ENCODE measurements at regions not wholly inside any gene's neighbourhood (a gene's known extent, or its start where the extent isn't known, plus 50 kb on each side); places are given as distances from the start of the nearest gene placed in this dataset.

GRCh38 chr13:44078806-44079376, 199.2 kb downstream of the LACC1 start:
- in situ Hi-C loops (cut with HindIII; ENCODE audit: low sequenced_read_pairs) = no loop called here
- DNase-seq (ENCODE audit: low spot score) = no peak

- in situ Hi-C loops (cut with HindIII; ENCODE audit: low sequenced_read_pairs) = no loop called here
- DNase-seq (ENCODE audit: low spot score) = peak; percentile 91
These were observed 199.9 kb downstream of the LACC1 start for GRCh38 chr13:44079413-44080205.

GRCh38 chr13:44084146-44084545, 204.4 kb downstream of the LACC1 start:
- peak; percentile 98 for DNase-seq (ENCODE audit: low spot score)
- in situ Hi-C loops (cut with HindIII; ENCODE audit: low sequenced_read_pairs) = no loop called here

- no peak for DNase-seq (ENCODE audit: low spot score)
- in situ Hi-C loops (cut with HindIII; ENCODE audit: low sequenced_read_pairs) = no loop called here
These were observed 206.7 kb downstream of the LACC1 start for GRCh38 chr13:44086389-44086788.

GRCh38 chr13:44088411-44088810, 208.7 kb downstream of the LACC1 start:
- DNase-seq (ENCODE audit: low spot score) = no peak
- in situ Hi-C loops (cut with HindIII; ENCODE audit: low sequenced_read_pairs) = no loop called here

GRCh38 chr13:44088991-44089413, 209.3 kb downstream of the LACC1 start:
- DNase-seq (ENCODE audit: low spot score) = no peak

GRCh38 chr13:44089452-44089851, 209.7 kb downstream of the LACC1 start:
- in situ Hi-C loops (cut with HindIII; ENCODE audit: low sequenced_read_pairs) = no loop called here
- no peak for DNase-seq (ENCODE audit: low spot score)

More at GRCh38 chr13:44088991-44089413, 209.3 kb downstream of the LACC1 start:
- in situ Hi-C loops (cut with HindIII; ENCODE audit: low sequenced_read_pairs) = no loop called here

GRCh38 chr13:44092078-44092970, 212.6 kb downstream of the LACC1 start:
- in situ Hi-C loops (cut with HindIII; ENCODE audit: low sequenced_read_pairs) = no loop called here
- DNase-seq (ENCODE audit: low spot score) = no peak

- in situ Hi-C loops (cut with HindIII; ENCODE audit: low sequenced_read_pairs) = no loop called here
- peak; percentile 73 for DNase-seq (ENCODE audit: low spot score)
These were observed 214.2 kb downstream of the LACC1 start for GRCh38 chr13:44093607-44094564.

- no peak for DNase-seq (ENCODE audit: low spot score)
- in situ Hi-C loops (cut with HindIII; ENCODE audit: low sequenced_read_pairs) = no loop called here
These were observed 217.2 kb downstream of the LACC1 start for GRCh38 chr13:44096901-44097300.

GRCh38 chr13:44098559-44098958, 218.9 kb downstream of the LACC1 start:
- no peak for DNase-seq (ENCODE audit: low spot score)
- in situ Hi-C loops (cut with HindIII; ENCODE audit: low sequenced_read_pairs) = no loop called here

GRCh38 chr13:44101347-44102083, 221.8 kb downstream of the LACC1 start:
- in situ Hi-C loops (cut with HindIII; ENCODE audit: low sequenced_read_pairs) = no loop called here
- DNase-seq (ENCODE audit: low spot score) = no peak

- in situ Hi-C loops (cut with HindIII; ENCODE audit: low sequenced_read_pairs) = no loop called here
- peak; percentile 57 for DNase-seq (ENCODE audit: low spot score)
These were observed 223.9 kb downstream of the LACC1 start for GRCh38 chr13:44103429-44104196.

- in situ Hi-C loops (cut with HindIII; ENCODE audit: low sequenced_read_pairs) = no loop called here
These were observed 224.4 kb downstream of the LACC1 start for GRCh38 chr13:44104197-44104490.

GRCh38 chr13:44104969-44105368, 225.3 kb downstream of the LACC1 start:
- DNase-seq (ENCODE audit: low spot score) = no peak
- in situ Hi-C loops (cut with HindIII; ENCODE audit: low sequenced_read_pairs) = no loop called here

More at GRCh38 chr13:44104197-44104490, 224.4 kb downstream of the LACC1 start:
- DNase-seq (ENCODE audit: low spot score) = peak; percentile 72

- DNase-seq (ENCODE audit: low spot score) = no peak
- in situ Hi-C loops (cut with HindIII; ENCODE audit: low sequenced_read_pairs) = no loop called here
These were observed 226.8 kb downstream of the LACC1 start for GRCh38 chr13:44106266-44107152.

Measured in G401 (cell line).